Bronchial epithelial cell (primary cell): ENCODE measurements at regions not wholly inside any gene's neighbourhood (a gene's known extent, or its start where the extent isn't known, plus 50 kb on each side); places are given as distances from the start of the nearest gene placed in this dataset.

ENCODE experiments used
- DNase-seq: peaks from one replicate; pipeline ENCODE4 v3.0.0-alpha.2; 2010; ENCODE audit warnings: low read depth
- FAIRE-seq: peaks from 2 replicates; lab custom pipeline; 2011; peaks lifted over from hg19 to GRCh38; lab: Jason Lieb, UNC
- H3K27me3 ChIP-seq: 2 replicates; pipeline ENCODE4 v1.5.1; 2011; ENCODE audit warnings: low read length; ENCODE audit not compliant: control insufficient read depth, insufficient read depth
- H3K36me3 ChIP-seq: 2 replicates; pipeline ENCODE4 v1.5.1; 2011; ENCODE audit warnings: low read length; ENCODE audit not compliant: control insufficient read depth, insufficient read depth
- H3K4me3 ChIP-seq: 2 replicates; pipeline ENCODE4 v1.5.1; 2011; ENCODE audit warnings: mild to moderate bottlenecking, low read depth, low read length, control low read depth
- TF ChIP-seq, protein P1 (sequence below): IDR thresholded peaks from 2 replicates; pipeline ENCODE4 v1.5.1; 2011; ENCODE audit warnings: mild to moderate bottlenecking, moderate library complexity, low read length, control low read depth, inconsistent platforms; ENCODE audit not compliant: insufficient read depth, severe bottlenecking

DNA sequence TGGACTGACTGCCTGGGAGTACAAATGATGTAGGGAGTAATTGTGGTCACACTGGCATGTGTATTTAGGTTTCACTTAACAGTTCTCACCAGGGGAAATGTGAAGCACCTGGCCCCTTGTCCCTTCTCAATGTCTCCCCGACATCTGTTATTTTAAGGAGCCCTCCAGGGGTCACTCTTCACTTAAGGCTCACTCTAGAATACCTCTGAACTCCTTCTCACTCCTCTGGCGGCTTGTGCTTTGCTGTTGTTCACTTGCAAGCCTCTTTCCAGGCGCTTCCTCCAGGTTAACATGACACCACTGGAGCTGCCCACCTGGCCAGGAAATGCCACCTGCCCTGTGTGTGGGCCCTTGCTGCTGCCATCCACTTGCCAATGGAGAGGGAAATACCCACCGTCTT lies 56.5 kb upstream of the GZMB start:
- Histone ChIP-seq H3K36me3 (no peaks in the 10 kb centered on the region), H3K27me3 (peaks cover 4% of the 10 kb centered on the region), H3K4me3 (no peak overlapping the region)
- DNase-seq (no peak), FAIRE-seq (no peak)
- TF ChIP-seq, protein P1, sequence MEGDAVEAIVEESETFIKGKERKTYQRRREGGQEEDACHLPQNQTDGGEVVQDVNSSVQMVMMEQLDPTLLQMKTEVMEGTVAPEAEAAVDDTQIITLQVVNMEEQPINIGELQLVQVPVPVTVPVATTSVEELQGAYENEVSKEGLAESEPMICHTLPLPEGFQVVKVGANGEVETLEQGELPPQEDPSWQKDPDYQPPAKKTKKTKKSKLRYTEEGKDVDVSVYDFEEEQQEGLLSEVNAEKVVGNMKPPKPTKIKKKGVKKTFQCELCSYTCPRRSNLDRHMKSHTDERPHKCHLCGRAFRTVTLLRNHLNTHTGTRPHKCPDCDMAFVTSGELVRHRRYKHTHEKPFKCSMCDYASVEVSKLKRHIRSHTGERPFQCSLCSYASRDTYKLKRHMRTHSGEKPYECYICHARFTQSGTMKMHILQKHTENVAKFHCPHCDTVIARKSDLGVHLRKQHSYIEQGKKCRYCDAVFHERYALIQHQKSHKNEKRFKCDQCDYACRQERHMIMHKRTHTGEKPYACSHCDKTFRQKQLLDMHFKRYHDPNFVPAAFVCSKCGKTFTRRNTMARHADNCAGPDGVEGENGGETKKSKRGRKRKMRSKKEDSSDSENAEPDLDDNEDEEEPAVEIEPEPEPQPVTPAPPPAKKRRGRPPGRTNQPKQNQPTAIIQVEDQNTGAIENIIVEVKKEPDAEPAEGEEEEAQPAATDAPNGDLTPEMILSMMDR = no peak

DNA sequence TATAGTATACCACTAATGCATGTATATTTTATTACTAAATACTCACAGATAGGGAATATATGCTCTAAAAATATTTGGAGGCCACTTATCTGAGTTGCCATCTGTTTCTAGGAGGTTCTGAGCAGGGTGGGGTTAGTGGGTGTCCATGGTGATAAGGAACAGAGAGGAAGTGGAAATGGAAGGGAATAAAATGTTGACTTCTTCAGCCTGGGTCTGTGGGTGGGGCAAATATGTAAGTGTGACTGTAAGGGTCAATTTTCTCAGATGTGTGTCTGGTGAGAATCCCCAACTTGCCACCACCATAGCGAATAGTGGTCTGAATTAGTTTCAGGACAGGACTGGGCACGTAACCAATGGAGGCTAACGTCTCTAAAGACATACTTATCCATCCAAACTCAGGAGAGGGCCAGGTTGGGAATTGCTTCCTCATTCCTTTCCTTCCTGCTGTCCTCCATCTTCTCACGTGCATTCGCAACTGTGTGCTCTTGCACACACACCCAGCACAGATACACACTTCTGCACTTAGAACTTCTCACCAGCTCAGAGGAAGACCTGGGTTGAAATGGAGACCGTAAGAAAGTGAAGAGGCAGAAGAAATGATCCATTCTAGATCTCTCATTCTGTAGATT lies 54.2 kb upstream of the GZMB start:
- FAIRE-seq = no peak

More for the DNA sequence above, 54.2 kb upstream of the GZMB start:
- Histone ChIP-seq H3K36me3 (no peaks in the 10 kb centered on the region), H3K27me3 (peaks cover 4% of the 10 kb centered on the region), H3K4me3 (no peak overlapping the region)
- TF ChIP-seq, protein P1 = no peak
- DNase-seq = no peak
